ENCODE measurements at regions not wholly inside any gene's neighbourhood (a gene's known extent, or its start where the extent isn't known, plus 50 kb on each side); places are given as distances from the start of the nearest gene placed in this dataset.

DNA sequence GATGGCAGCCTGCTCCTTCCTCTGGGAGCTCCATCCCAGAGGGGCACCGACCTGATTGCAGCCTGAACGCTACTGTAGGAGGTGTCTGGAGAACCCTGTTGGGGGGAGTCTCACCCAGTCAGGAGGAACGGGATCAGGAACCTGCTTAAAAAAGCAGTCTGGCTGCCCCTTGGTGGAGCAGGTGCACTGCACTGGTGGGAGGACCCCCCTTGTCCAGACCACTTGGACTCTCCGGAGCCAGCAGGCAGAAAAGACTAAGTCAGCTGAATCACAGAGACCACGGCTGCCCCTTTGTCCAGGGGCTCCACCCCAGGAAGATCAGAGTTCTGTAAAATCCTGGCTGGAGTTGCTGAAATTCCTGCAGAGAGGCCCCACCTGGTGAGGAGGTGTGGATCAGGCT, 67.3 kb upstream of the MAGEB18 start:
- TF ChIP-seq, protein P1, sequence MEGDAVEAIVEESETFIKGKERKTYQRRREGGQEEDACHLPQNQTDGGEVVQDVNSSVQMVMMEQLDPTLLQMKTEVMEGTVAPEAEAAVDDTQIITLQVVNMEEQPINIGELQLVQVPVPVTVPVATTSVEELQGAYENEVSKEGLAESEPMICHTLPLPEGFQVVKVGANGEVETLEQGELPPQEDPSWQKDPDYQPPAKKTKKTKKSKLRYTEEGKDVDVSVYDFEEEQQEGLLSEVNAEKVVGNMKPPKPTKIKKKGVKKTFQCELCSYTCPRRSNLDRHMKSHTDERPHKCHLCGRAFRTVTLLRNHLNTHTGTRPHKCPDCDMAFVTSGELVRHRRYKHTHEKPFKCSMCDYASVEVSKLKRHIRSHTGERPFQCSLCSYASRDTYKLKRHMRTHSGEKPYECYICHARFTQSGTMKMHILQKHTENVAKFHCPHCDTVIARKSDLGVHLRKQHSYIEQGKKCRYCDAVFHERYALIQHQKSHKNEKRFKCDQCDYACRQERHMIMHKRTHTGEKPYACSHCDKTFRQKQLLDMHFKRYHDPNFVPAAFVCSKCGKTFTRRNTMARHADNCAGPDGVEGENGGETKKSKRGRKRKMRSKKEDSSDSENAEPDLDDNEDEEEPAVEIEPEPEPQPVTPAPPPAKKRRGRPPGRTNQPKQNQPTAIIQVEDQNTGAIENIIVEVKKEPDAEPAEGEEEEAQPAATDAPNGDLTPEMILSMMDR (IDR thresholded peaks at IDR 0.05; ENCODE audit: low read length): no peak
- TF ChIP-seq EZH2 (IDR thresholded peaks at IDR 0.05; ENCODE audit: borderline replicate concordance, low read length): no peak
